GM13977 (cell line): ENCODE measurements at regions not wholly inside any gene's neighbourhood (a gene's known extent, or its start where the extent isn't known, plus 50 kb on each side); places are given as distances from the start of the nearest gene placed in this dataset.

Experiments used
- DNase-seq: peaks from one replicate; pipeline ENCODE4 v3.0.0; 2012; ENCODE audit warnings: low spot score
- in situ Hi-C: fragments of 300-500 bp; cut with MboI; formaldehyde crosslinking; loops from one replicate; pipeline ENCODE4 v1.12.0; 2022; ENCODE audit warnings: low sequenced_read_pairs, low pct_unique_long_range_greater_than_20kb, mixed read lengths, inconsistent platforms; ENCODE audit not compliant: unreplicated experiment
- TF ChIP-seq, protein P1 (sequence below): IDR thresholded peaks from 2 replicates; pipeline ENCODE4 v1.5.1; 2012; ENCODE audit warnings: mild to moderate bottlenecking, control low read depth; ENCODE audit not compliant: insufficient read depth; ENCODE audit errors: extremely low read depth, missing control alignments

DNA sequence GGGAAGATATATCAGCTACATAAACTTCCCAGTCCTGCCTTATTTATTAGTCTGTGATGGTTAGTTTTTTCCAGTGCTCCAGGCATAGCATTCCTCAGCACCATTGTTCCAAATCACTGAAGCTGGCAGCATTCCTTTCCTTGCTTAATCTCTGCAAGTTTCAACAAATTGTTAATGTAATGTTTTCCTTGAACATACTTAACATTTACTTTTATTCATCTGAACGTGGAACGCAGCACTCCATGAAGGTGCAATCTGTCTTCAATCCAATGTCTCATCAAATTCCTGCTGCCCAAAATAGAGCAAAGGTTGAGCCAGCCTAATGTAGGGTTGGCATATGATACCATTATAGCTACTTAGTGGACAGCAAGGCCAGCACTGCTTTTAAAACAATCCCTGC, 441.1 kb upstream of the RBFOX1 start:
- TF ChIP-seq, protein P1, sequence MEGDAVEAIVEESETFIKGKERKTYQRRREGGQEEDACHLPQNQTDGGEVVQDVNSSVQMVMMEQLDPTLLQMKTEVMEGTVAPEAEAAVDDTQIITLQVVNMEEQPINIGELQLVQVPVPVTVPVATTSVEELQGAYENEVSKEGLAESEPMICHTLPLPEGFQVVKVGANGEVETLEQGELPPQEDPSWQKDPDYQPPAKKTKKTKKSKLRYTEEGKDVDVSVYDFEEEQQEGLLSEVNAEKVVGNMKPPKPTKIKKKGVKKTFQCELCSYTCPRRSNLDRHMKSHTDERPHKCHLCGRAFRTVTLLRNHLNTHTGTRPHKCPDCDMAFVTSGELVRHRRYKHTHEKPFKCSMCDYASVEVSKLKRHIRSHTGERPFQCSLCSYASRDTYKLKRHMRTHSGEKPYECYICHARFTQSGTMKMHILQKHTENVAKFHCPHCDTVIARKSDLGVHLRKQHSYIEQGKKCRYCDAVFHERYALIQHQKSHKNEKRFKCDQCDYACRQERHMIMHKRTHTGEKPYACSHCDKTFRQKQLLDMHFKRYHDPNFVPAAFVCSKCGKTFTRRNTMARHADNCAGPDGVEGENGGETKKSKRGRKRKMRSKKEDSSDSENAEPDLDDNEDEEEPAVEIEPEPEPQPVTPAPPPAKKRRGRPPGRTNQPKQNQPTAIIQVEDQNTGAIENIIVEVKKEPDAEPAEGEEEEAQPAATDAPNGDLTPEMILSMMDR: no peak
- DNase-seq: no peak
- in situ Hi-C loops: no loop called here

DNA sequence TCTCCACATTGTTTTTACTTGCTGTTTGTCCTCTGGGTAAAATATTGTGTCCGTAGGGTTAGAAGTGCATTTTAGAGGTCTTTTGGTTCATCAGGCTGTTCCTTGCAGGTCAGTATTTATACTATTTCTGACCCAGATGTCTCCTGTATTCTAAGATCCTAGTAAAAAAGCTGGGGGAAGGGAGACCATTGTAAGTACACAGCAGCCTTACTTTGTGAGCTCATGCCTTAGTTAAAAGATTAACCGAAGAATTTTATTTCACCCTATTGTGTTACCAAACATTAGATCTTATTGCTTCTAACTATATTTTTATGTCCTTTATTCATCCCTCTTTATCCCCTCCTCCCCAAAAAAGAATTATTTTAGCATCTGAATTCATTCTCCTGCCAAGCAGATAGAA, 444.1 kb upstream of the RBFOX1 start:
- in situ Hi-C loops: no loop called here
- TF ChIP-seq, protein P1: no peak
- DNase-seq: no peak

DNA sequence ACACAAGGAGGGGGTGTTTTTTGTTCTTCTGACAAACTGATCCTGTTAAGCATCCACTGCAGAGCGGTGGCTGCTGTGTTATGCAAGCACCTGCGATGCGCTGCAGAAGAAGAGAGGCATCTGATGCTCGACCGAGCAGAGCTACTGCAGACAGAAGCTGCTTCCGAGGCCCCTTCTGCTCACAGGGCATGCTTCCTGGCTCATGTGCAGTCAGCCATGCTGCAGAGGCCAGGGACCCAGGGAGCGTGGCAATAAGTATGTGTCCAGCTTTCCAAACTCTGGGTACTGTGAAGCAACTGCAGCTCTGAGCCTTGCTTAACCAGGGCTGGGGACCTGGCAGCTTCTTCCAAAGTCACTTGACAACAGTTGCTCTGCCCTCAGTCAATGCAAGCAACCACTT, 448.6 kb upstream of the RBFOX1 start:
- DNase-seq: no peak
- in situ Hi-C loops: no loop called here
- TF ChIP-seq, protein P1: no peak

DNA sequence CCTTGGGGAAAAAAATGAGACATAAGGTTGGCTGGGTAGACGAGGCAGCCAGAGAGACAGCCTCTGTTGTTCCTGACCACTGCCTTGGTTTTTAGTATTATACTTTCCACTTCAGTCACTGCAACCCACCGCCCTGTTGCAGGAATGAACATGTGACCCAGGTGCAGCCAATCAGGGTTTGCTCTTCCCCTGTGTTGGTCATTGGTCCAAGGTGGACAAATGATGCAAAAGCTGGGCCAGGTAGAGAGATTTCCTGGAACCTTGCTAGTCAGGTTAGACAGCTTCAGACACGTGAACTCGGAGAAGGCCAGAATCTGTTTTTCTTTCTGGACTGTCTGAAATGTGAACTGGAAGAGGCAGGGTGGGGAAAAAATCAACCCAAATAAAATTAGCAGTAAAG, 452.4 kb upstream of the RBFOX1 start:
- TF ChIP-seq, protein P1: no peak
- in situ Hi-C loops: no loop called here
- DNase-seq: no peak

DNA sequence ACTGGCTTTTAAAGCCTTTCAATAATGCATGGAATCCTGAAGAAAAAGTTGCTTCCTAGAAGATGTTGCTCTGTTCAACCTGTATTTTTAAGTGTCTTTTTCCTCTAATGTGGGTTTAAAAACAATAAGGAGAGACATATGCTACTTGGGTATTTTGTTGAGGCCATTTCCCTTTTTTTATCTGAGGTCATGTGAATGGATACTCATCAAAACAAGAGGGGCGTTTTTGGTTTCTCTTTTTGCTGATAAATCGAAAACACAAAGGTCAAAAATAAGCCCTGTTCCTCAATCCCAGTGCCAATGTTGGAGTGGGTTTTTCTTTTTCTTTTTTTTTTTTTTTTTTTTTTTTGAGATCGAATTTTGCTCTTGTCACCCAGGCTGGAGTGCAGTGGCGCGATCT, 468.0 kb upstream of the RBFOX1 start:
- TF ChIP-seq, protein P1: no peak
- DNase-seq: no peak
- in situ Hi-C loops: no loop called here

DNA sequence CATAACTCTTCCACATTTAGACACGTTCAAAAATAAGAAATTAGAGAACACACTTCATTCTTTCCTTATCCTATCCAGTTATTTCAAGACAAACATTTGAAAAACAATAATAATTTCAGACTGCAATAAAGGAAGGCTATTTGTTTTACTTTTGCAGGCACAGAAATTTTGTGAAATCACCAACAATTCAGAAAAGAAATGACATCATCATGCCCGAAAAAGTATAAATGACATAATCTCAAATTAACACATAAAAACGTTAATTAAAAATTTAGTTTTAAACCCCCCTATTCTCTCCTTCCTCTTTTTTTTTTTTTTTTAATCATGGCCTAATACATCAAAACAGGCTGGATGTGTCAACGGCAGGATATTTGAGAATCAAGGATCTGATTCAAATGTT, 468.4 kb upstream of the RBFOX1 start:
- DNase-seq: no peak
- in situ Hi-C loops: no loop called here
- TF ChIP-seq, protein P1: no peak

DNA sequence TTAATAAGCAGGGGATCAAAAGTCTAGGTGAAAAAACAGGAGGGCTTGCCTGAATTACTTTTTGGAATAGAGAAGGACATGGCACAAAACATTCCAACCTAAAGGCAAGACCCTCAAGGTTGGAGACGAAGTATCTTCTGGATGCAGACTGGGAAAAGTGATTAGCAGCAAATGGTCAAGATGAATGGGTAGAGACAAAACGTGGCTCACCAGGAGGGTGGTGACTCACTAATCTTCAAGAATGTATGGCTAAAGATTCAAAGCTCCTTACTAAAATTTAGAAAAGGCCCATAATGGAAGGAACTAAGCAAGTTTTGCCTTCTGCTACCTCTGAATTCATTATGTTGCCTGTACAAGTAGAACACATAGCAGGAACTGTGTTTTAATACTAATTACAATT, 469.5 kb upstream of the RBFOX1 start:
- no peak for DNase-seq
- TF ChIP-seq, protein P1: no peak
- in situ Hi-C loops: no loop called here
